HEK293 (cell line): ENCODE measurements at regions not wholly inside any gene's neighbourhood (a gene's known extent, or its start where the extent isn't known, plus 50 kb on each side); places are given as distances from the start of the nearest gene placed in this dataset.

Experiments
- CTCF ChIP-seq: fragments of 450-650 bp; formaldehyde crosslinking; IDR thresholded peaks from 2 replicates; pipeline ENCODE4 v1.5.1; 2016; ENCODE audit warnings: missing biosample characterization, missing genetic modification characterization
- HOXA7 ChIP-seq: sonication (generic); formaldehyde crosslinking; IDR thresholded peaks from 2 replicates; pipeline ENCODE4 v1.8.1; 2022; ENCODE audit warnings: missing genetic modification reagents, borderline replicate concordance
- KLF16 ChIP-seq: fragments of 450-650 bp; formaldehyde crosslinking; IDR thresholded peaks from 2 replicates; pipeline ENCODE4 v1.5.1; 2017; ENCODE audit warnings: missing biosample characterization, missing genetic modification characterization
- MEIS1 ChIP-seq: sonication (generic); formaldehyde crosslinking; IDR thresholded peaks from 2 replicates; pipeline ENCODE4 v1.8.1; 2022; ENCODE audit warnings: missing genetic modification reagents, mild to moderate bottlenecking, borderline replicate concordance
- SCRT2 ChIP-seq: fragments of 450-650 bp; formaldehyde crosslinking; IDR thresholded peaks from 2 replicates; pipeline ENCODE4 v1.5.1; 2016; ENCODE audit warnings: missing biosample characterization, missing genetic modification characterization
- TCF7L2 ChIP-seq: IDR thresholded peaks from 2 replicates; pipeline ENCODE4 v1.6.1; 2011; ENCODE audit warnings: low read depth, mild to moderate bottlenecking, inconsistent platforms, low read length, moderate library complexity, borderline replicate concordance
- ZNF16 ChIP-seq: fragments of 450-650 bp; formaldehyde crosslinking; IDR thresholded peaks from 2 replicates; pipeline ENCODE4 v1.5.1; 2016; ENCODE audit warnings: low read depth, missing biosample characterization, missing genetic modification characterization
- ZNF274 ChIP-seq, 2 experiments: fragments of 200-500 bp in 1 of 2; fragments of 450-650 bp in 1 of 2; sonication (Bioruptor generic) in 1 of 2; formaldehyde crosslinking in 1 of 2; IDR thresholded peaks; 2 replicates each; pipeline versions ENCODE4 v1.5.1 to v1.6.1; 2014 to 2016; ENCODE audit warnings: borderline replicate concordance in 1 of 2, inconsistent platforms in 1 of 2, low read length in 1 of 2, missing biosample characterization in 1 of 2, missing genetic modification characterization in 1 of 2
- ZNF660 ChIP-seq: fragments of 450-650 bp; IDR thresholded peaks from 2 replicates; pipeline ENCODE4 v1.5.1; 2018; ENCODE audit warnings: missing biosample characterization, mild to moderate bottlenecking, missing genetic modification characterization
- TF ChIP-seq, protein P1 (sequence below): fragments of 450-650 bp; formaldehyde crosslinking; IDR thresholded peaks from 2 replicates; pipeline ENCODE4 v1.5.1; 2016; ENCODE audit warnings: missing biosample characterization, missing genetic modification characterization

- no peak for TF ChIP-seq KLF16 (tag by site-specific recombination)
- no peak for TF ChIP-seq ZNF660
- no peak for TF ChIP-seq ZNF274 (IDR thresholded peaks at IDR 0.05; ENCODE audit: low read length)
- no peak for TF ChIP-seq ZNF274 (tag by site-specific recombination; IDR thresholded peaks at IDR 0.05; ENCODE audit: borderline replicate concordance)
- TF ChIP-seq, protein P1, sequence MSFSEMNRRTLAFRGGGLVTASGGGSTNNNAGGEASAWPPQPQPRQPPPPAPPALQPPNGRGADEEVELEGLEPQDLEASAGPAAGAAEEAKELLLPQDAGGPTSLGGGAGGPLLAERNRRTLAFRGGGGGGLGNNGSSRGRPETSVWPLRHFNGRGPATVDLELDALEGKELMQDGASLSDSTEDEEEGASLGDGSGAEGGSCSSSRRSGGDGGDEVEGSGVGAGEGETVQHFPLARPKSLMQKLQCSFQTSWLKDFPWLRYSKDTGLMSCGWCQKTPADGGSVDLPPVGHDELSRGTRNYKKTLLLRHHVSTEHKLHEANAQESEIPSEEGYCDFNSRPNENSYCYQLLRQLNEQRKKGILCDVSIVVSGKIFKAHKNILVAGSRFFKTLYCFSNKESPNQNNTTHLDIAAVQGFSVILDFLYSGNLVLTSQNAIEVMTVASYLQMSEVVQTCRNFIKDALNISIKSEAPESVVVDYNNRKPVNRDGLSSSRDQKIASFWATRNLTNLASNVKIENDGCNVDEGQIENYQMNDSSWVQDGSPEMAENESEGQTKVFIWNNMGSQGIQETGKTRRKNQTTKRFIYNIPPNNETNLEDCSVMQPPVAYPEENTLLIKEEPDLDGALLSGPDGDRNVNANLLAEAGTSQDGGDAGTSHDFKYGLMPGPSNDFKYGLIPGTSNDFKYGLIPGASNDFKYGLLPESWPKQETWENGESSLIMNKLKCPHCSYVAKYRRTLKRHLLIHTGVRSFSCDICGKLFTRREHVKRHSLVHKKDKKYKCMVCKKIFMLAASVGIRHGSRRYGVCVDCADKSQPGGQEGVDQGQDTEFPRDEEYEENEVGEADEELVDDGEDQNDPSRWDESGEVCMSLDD (tag by site-specific recombination) = no peak
- no peak for TF ChIP-seq TCF7L2
- no peak for TF ChIP-seq MEIS1 (CRISPR knock-in tag)
- no peak for TF ChIP-seq SCRT2 (tag by site-specific recombination)
- no peak for TF ChIP-seq CTCF (tag by site-specific recombination)
- no peak for TF ChIP-seq ZNF16 (tag by site-specific recombination)
- no peak for TF ChIP-seq HOXA7 (CRISPR knock-in tag)
Observed at GRCh38 chr16:77591347-77591746, 131.0 kb upstream of the NUDT7 start.
